ENCODE measurements at regions not wholly inside any gene's neighbourhood (a gene's known extent, or its start where the extent isn't known, plus 50 kb on each side); places are given as distances from the start of the nearest gene placed in this dataset.
A peak's percentile ranks its signal among the peaks of the same experiment; 100 is the strongest.

DNA sequence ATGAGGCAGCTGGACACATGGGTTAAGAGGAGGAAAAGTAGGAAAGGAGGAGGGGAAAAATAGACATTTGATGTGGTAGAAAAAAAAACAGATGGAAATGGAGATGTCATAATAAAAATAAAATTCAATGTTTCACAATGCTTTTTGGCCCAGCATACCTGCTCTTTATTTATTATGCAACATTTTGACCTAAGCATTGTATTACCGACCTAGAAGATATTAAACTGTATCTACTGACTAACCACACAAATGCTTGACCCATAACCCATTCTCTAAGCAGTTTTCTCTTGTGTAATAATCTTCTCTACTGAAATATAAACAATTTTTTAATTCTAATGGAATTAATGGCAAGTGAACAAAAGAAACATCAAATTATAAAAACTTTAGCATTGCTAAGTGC lies 362.3 kb downstream of the FBXO15 start:
- H3K4me3 ChIP-seq (ENCODE audit: control insufficient read depth, low read depth, low read length), result no peak overlapping the region
- TF ChIP-seq, protein P1, sequence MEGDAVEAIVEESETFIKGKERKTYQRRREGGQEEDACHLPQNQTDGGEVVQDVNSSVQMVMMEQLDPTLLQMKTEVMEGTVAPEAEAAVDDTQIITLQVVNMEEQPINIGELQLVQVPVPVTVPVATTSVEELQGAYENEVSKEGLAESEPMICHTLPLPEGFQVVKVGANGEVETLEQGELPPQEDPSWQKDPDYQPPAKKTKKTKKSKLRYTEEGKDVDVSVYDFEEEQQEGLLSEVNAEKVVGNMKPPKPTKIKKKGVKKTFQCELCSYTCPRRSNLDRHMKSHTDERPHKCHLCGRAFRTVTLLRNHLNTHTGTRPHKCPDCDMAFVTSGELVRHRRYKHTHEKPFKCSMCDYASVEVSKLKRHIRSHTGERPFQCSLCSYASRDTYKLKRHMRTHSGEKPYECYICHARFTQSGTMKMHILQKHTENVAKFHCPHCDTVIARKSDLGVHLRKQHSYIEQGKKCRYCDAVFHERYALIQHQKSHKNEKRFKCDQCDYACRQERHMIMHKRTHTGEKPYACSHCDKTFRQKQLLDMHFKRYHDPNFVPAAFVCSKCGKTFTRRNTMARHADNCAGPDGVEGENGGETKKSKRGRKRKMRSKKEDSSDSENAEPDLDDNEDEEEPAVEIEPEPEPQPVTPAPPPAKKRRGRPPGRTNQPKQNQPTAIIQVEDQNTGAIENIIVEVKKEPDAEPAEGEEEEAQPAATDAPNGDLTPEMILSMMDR (IDR thresholded peaks at IDR 0.05; ENCODE audit: control insufficient read depth, insufficient read depth, low read depth, low read length, missing control alignments), result no peak

GRCh38 chr18:73784853-73785252 lies 362.8 kb downstream of the FBXO15 start:
- TF ChIP-seq, protein P1 (IDR thresholded peaks at IDR 0.05; ENCODE audit: control insufficient read depth, insufficient read depth, low read depth, low read length, missing control alignments), result no peak
- H3K4me3 ChIP-seq (ENCODE audit: control insufficient read depth, low read depth, low read length), result no peak overlapping the region
- DNase-seq (ENCODE audit: low read depth), result no peak

More for the DNA sequence above, 362.3 kb downstream of the FBXO15 start:
- DNase-seq (ENCODE audit: low read depth), result peak; percentile 67

DNA sequence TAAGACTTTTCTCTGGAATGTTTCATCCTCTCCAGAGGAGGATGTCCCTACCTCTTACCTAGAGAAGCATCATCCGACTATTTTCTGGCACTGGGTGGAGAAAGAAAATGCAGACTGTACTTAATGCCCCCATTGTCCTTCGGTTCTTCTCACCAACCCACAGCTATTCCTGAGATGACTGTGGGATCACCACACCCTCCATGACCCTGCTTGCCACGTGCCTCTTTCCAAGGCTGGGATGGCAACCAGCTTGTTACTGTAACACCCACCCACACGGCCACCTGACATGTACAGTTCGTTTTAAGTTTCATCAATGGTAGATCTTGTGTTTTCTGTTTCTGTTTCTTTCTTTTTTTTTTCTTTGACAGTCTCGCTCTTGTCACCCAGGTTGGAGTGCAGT lies 365.2 kb downstream of the FBXO15 start:
- TF ChIP-seq, protein P1 (IDR thresholded peaks at IDR 0.05; ENCODE audit: control insufficient read depth, insufficient read depth, low read depth, low read length, missing control alignments), result no peak
- no peak for DNase-seq (ENCODE audit: low read depth)
- H3K4me3 ChIP-seq (ENCODE audit: control insufficient read depth, low read depth, low read length), result no peak overlapping the region

DNA sequence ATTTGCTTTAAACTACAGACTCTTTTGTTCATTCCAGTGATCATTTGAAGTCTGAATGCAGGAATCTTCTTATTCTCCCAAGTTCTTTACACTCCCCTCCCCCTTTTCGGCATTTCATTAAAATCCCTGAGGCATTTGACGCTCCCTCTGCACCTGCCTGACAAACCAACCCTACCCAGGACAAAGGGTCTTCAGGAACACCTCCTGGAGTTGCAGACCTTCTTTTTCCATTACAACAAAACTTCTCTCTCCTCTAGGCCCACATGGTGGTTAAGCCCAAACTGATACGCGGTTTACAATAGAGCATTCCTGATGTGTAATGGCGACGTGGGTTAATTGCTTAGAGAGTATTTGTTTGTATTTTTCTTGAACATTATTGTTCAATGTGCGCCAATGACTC lies 367.4 kb downstream of the FBXO15 start:
- no peak for DNase-seq (ENCODE audit: low read depth)
- TF ChIP-seq, protein P1 (IDR thresholded peaks at IDR 0.05; ENCODE audit: control insufficient read depth, insufficient read depth, low read depth, low read length, missing control alignments), result no peak

GRCh38 chr18:73778032-73778359 lies 369.6 kb downstream of the FBXO15 start:
- H3K4me3 ChIP-seq (ENCODE audit: control insufficient read depth, low read depth, low read length), result no peak overlapping the region
- TF ChIP-seq, protein P1 (IDR thresholded peaks at IDR 0.05; ENCODE audit: control insufficient read depth, insufficient read depth, low read depth, low read length, missing control alignments), result no peak
- DNase-seq (ENCODE audit: low read depth), result no peak

More for the DNA sequence above, 367.4 kb downstream of the FBXO15 start:
- H3K4me3 ChIP-seq (ENCODE audit: control insufficient read depth, low read depth, low read length), result no peak overlapping the region

DNA sequence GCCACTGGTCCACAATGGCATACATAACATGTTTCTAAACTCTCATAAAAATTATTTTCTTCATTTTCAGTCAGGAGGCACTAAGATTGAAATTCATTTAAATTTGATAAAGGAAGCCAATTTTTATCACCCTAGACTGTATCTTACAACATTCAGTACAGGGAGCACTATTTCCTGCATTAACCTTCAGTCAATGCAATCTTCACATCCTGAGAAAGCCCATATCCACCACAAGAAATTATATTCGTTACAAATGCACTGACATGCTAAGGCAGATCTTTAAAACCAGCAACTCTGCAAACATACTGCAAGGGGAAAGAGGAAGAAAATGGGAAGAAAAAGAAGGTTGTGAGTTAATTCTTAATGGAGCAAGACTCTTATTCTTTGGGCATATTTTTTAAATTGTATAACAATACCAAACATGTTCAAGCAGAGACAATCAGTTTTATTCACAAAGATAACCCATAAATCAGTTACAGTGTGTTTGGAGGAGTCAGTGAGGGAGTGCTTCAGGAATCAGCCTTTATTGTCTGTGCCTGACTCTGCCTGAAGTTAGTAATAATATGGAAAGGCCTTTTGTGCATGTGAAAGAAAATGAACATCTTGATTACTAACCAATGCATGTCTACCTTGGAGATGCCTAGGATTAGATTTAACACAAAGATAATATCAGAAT lies 370.1 kb downstream of the FBXO15 start:
- TF ChIP-seq, protein P1 (IDR thresholded peaks at IDR 0.05; ENCODE audit: control insufficient read depth, insufficient read depth, low read depth, low read length, missing control alignments), result no peak
- DNase-seq (ENCODE audit: low read depth), result no peak
- no peak overlapping the region for H3K4me3 ChIP-seq (ENCODE audit: control insufficient read depth, low read depth, low read length)

Data from AG09309 (cell line).